ENCODE measurements at regions not wholly inside any gene's neighbourhood (a gene's known extent, or its start where the extent isn't known, plus 50 kb on each side); places are given as distances from the start of the nearest gene placed in this dataset.

GRCh38 chr6:166824880-166825250, 131.5 kb downstream of the RNASET2 start:
- no peak for TF ChIP-seq POLR2A (IDR thresholded peaks at IDR 0.05)
- no peak for TF ChIP-seq CTCF (IDR thresholded peaks at IDR 0.05)
